Caco-2 (cell line): ENCODE measurements at regions not wholly inside any gene's neighbourhood (a gene's known extent, or its start where the extent isn't known, plus 50 kb on each side); places are given as distances from the start of the nearest gene placed in this dataset.

Experiments used
- BruUV-seq: library from RNA; stranded (reverse); fragments of 400-500 nt; replicated peaks from 2 replicates; lab custom pipeline; 2021; lab: Mats Ljungman, UMichigan
- CTCF ChIA-PET: fragments of 300-600 bp; sonication (Branson Sonifier 250); formaldehyde crosslinking; loops from one replicate; lab custom pipeline; 2022; ENCODE audit warnings: antibody characterized with exemption; lab: Charles Lee
- POLR2A ChIA-PET: fragments of 300-600 bp; sonication (Branson Sonifier 250); formaldehyde crosslinking; loops from one replicate; lab custom pipeline; 2022; ENCODE audit warnings: antibody characterized with exemption; lab: Charles Lee
- DNase-seq, 2 experiments: peaks; one replicate each; pipeline versions ENCODE4 v3.0.0 to v3.0.0-alpha.2; 2020 to 2022
- H3K27me3 ChIP-seq: replicated peaks from 2 replicates; pipeline ENCODE4 v1.6.0; 2011; ENCODE audit warnings: low read length; ENCODE audit not compliant: control insufficient read depth, insufficient read depth
- H3K36me3 ChIP-seq: 2 replicates; pipeline ENCODE4 v1.5.1; 2011; ENCODE audit warnings: low read length; ENCODE audit not compliant: control insufficient read depth, insufficient read depth
- H3K4me1 ChIP-seq: fragments of 250-450 bp; sonication (Bioruptor Pico); 2 replicates; pipeline ENCODE4 v1.5.1; 2020; ENCODE audit warnings: mild to moderate bottlenecking
- H3K4me3 ChIP-seq: 2 replicates; pipeline ENCODE4 v1.5.1; 2011; ENCODE audit warnings: low read depth, mild to moderate bottlenecking, control low read depth, low read length
- H3K9me3 ChIP-seq: fragments of 250-450 bp; sonication (Bioruptor Pico); 2 replicates; pipeline ENCODE4 v1.5.1; 2020; ENCODE audit warnings: mild to moderate bottlenecking, moderate library complexity
- H3K27ac Mint-ChIP-seq: one replicate; pipeline ENCODE4 v1.8.0; 2022; ENCODE audit warnings: mixed read lengths; ENCODE audit not compliant: unreplicated experiment
- H3K27me3 Mint-ChIP-seq: one replicate; pipeline ENCODE4 v1.8.0; 2022; ENCODE audit warnings: mixed read lengths; ENCODE audit not compliant: insufficient read depth, unreplicated experiment
- H3K36me3 Mint-ChIP-seq: one replicate; pipeline ENCODE4 v1.8.0; 2022; ENCODE audit warnings: mild to moderate bottlenecking, mixed read lengths; ENCODE audit not compliant: insufficient read depth, unreplicated experiment
- H3K4me1 Mint-ChIP-seq: one replicate; pipeline ENCODE4 v1.8.0; 2022; ENCODE audit warnings: low read depth, mixed read lengths; ENCODE audit not compliant: unreplicated experiment
- H3K4me3 Mint-ChIP-seq: one replicate; pipeline ENCODE4 v1.8.0; 2022; ENCODE audit warnings: mild to moderate bottlenecking, moderate library complexity, mixed read lengths; ENCODE audit not compliant: unreplicated experiment
- H3K9me3 Mint-ChIP-seq: one replicate; pipeline ENCODE4 v1.8.0; 2022; ENCODE audit warnings: mixed read lengths; ENCODE audit not compliant: unreplicated experiment
- CTCF ChIP-seq, 2 experiments: fragments of 200-600 bp in 1 of 2; IDR thresholded peaks; 1 replicate in 1 of 2; 2 replicates in 1 of 2; pipeline versions ENCODE4 v1.5.1 to v1.8.0; 2011 to 2022; ENCODE audit warnings: antibody characterized with exemption in 1 of 2, control low read depth in 1 of 2, inconsistent platforms in 1 of 2, low read depth in 1 of 2, low read length in 1 of 2, mild to moderate bottlenecking in 1 of 2, moderate library complexity in 1 of 2; ENCODE audit not compliant: insufficient read depth in 1 of 2, severe bottlenecking in 1 of 2, unreplicated experiment in 1 of 2
- intact Hi-C: fragments of 100-400 bp; cut with micrococcal nuclease; formaldehyde crosslinking; loops from one replicate; pipeline ENCODE4 v1.10.0; 2022; ENCODE audit not compliant: unreplicated experiment

- Mint-ChIP-seq H3K9me3 (no peaks in the 10 kb centered on the region), H3K27me3 (peaks cover 20% of the 10 kb centered on the region), H3K4me3 (no peak overlapping the region), H3K4me1 (no peaks in the 10 kb centered on the region), H3K27ac (no peak overlapping the region), H3K36me3 (no peaks in the 10 kb centered on the region)
- TF ChIP-seq CTCF (IDR thresholded peaks at IDR 0.05; ENCODE audit: insufficient read depth in 1 of 2, low read depth in 1 of 2, low read length in 1 of 2, severe bottlenecking in 1 of 2, unreplicated experiment in 1 of 2) = no peak
- Histone ChIP-seq H3K4me1 (no peaks in the 10 kb centered on the region), H3K4me3 (no peak overlapping the region), H3K27me3 (peaks cover 1% of the 10 kb centered on the region; the same call in 1 of the 2 replicates), H3K9me3 (no peaks in the 10 kb centered on the region), H3K36me3 (no peaks in the 10 kb centered on the region)
- ChIA-PET POLR2A (no interaction called here), CTCF (no interaction called here)
- no TSS peak for BruUV-seq
- intact Hi-C loops = no loop called here
- no peak for DNase-seq
These were observed 156.7 kb upstream of the PFKP start for GRCh38 chr10:2910656-2911055.

DNA sequence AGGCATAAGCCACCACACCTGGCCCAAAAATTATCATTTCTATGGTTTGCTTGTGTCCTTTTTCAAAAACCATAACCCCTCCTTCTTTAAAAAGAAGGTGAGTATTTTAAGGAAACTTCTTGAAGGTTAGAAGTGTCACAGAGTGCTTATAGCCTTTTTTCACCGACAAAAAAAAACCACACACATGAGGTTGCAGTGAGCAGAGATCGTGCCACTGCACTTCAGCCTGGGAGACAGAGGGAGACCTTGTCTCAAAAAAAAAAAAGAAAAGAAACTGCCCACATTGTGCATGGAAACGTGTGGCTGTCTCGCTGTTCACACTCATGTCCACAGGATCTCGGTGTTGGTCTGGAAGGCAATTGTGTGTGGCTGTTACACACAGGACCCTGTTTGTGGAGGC lies 157.4 kb upstream of the PFKP start:
- H3K4me1 Mint-ChIP-seq = no peaks in the 10 kb centered on the region
- H3K9me3 ChIP-seq = no peaks in the 10 kb centered on the region
- no peak overlapping the region for H3K4me3 ChIP-seq
- intact Hi-C loops = no loop called here
- DNase-seq = no peak
- no peaks in the 10 kb centered on the region for H3K4me1 ChIP-seq
- CTCF ChIA-PET = no interaction called here
- TF ChIP-seq CTCF (IDR thresholded peaks at IDR 0.05; ENCODE audit: insufficient read depth in 1 of 2, low read depth in 1 of 2, low read length in 1 of 2, severe bottlenecking in 1 of 2, unreplicated experiment in 1 of 2) = no peak
- H3K27me3 Mint-ChIP-seq = peaks cover 18% of the 10 kb centered on the region
- no peak overlapping the region for H3K27ac Mint-ChIP-seq
- BruUV-seq = no TSS peak
- H3K27me3 ChIP-seq = peaks cover 1% of the 10 kb centered on the region; the same call in 1 of the 2 replicates
- H3K36me3 Mint-ChIP-seq = no peaks in the 10 kb centered on the region
- H3K4me3 Mint-ChIP-seq = no peak overlapping the region
- no peaks in the 10 kb centered on the region for H3K36me3 ChIP-seq
- POLR2A ChIA-PET = no interaction called here
- H3K9me3 Mint-ChIP-seq = no peaks in the 10 kb centered on the region

DNA sequence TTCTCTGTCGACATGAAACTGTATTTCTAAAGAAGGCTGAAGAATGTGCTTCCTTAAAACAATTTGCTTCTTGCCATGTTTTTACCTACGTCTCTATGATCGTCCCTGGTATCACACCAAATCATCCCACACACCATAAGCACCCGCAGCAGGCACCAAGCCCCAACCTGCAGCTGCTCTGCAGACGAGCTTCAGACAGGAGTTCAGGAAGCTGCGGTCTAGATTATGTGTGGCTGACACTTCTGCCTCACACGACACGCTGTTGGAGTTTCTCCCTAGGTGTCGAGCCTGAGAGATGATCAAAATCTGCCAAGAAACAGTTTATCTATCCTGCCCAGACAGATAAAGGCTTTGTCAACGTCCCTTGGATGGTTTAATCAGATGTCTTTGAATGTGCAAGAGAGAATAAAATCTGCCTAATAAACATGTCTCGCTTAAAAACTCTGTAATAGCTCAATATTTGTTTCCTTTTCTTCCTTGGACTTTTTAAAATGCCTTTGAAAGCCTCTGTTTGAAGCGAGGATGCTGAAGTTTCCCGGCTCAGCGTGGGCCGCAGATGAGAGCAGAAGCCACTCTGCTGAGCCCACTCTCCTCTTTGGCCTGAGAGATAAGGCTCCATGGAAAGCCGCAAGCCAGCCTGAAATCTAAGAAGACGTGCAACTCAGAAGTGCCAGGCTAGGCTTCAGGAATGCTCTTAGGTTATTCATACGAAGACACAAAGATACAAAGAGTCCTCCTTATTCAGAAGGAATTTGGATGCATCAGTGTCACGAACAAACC lies 158.3 kb upstream of the PFKP start:
- H3K27ac Mint-ChIP-seq = no peak overlapping the region
- Histone ChIP-seq H3K9me3 (no peaks in the 10 kb centered on the region), H3K4me1 (no peaks in the 10 kb centered on the region), H3K4me3 (no peak overlapping the region), H3K36me3 (no peaks in the 10 kb centered on the region), H3K27me3 (peaks cover 1% of the 10 kb centered on the region; the same call in 1 of the 2 replicates)
- H3K4me1 Mint-ChIP-seq = no peaks in the 10 kb centered on the region
- CTCF ChIA-PET = no interaction called here
- POLR2A ChIA-PET = no interaction called here
- H3K27me3 Mint-ChIP-seq = peaks cover 20% of the 10 kb centered on the region
- H3K9me3 Mint-ChIP-seq = no peaks in the 10 kb centered on the region
- no TSS peak for BruUV-seq
- H3K36me3 Mint-ChIP-seq = no peaks in the 10 kb centered on the region
- no peak for TF ChIP-seq CTCF (IDR thresholded peaks at IDR 0.05; ENCODE audit: insufficient read depth in 1 of 2, low read depth in 1 of 2, low read length in 1 of 2, severe bottlenecking in 1 of 2, unreplicated experiment in 1 of 2)
- DNase-seq = no peak
- intact Hi-C loops = no loop called here
- no peak overlapping the region for H3K4me3 Mint-ChIP-seq
